Endothelial cell of umbilical vein (primary cell): ENCODE measurements at regions not wholly inside any gene's neighbourhood (a gene's known extent, or its start where the extent isn't known, plus 50 kb on each side); places are given as distances from the start of the nearest gene placed in this dataset.

Experiments used
- BruUV-seq: library from RNA; stranded (reverse); fragments of 400-500 nt; replicated peaks from 2 replicates; lab custom pipeline; 2021; lab: Mats Ljungman, UMichigan
- CTCF ChIA-PET: fragments of 300-600, 350-600 bp; sonication (Branson Sonifier 250); formaldehyde crosslinking; loops from one replicate; lab custom pipeline; 2021; ENCODE audit warnings: antibody characterized with exemption, inconsistent platforms; lab: Charles Lee
- POLR2A ChIA-PET: fragments of 300-600, 350-600 bp; sonication (Branson Sonifier 250); formaldehyde crosslinking; loops from one replicate; lab custom pipeline; 2021; ENCODE audit warnings: antibody characterized with exemption, inconsistent platforms; lab: Charles Lee
- DNase-seq: peaks from one replicate; pipeline ENCODE4 v3.0.0-alpha.2; 2011; ENCODE audit warnings: low read depth, low spot score
- FAIRE-seq: peaks from 2 replicates; lab custom pipeline; 2011; peaks lifted over from hg19 to GRCh38; lab: Jason Lieb, UNC
- H2AFZ ChIP-seq: 2 replicates; pipeline ENCODE4 v1.6.0; 2012; ENCODE audit warnings: low read depth, low read length, control low read depth, inconsistent platforms
- H3K27ac ChIP-seq: 2 replicates; pipeline ENCODE4 v1.5.1; 2011; ENCODE audit warnings: low read depth, mild to moderate bottlenecking, control low read depth, low read length, moderate library complexity; ENCODE audit not compliant: insufficient read depth
- H3K27me3 ChIP-seq, 2 experiments: 2 replicates each; pipeline versions ENCODE4 v1.6.0 to v1.6.1; 2011; ENCODE audit warnings: low read length in 2 of 2, mixed read lengths in 1 of 2; ENCODE audit not compliant: control insufficient read depth in 2 of 2, insufficient read depth in 2 of 2
- H3K36me3 ChIP-seq, 2 experiments: 2 replicates in 1 of 2; 3 replicates in 1 of 2; pipeline ENCODE4 v1.5.1; 2011; ENCODE audit warnings: low read length in 2 of 2, mild to moderate bottlenecking in 1 of 2, moderate library complexity in 1 of 2; ENCODE audit not compliant: control insufficient read depth in 2 of 2, insufficient read depth in 2 of 2; ENCODE audit errors: extremely low read depth in 1 of 2
- H3K4me1 ChIP-seq: 3 replicates; pipeline ENCODE4 v1.5.1; 2011; ENCODE audit warnings: mild to moderate bottlenecking, low read length; ENCODE audit not compliant: control insufficient read depth, insufficient read depth; ENCODE audit errors: extremely low read depth
- H3K4me2 ChIP-seq: 2 replicates; pipeline ENCODE4 v1.6.1; 2011; ENCODE audit warnings: low read length, control low read depth, mixed read lengths; ENCODE audit not compliant: insufficient read depth
- H3K4me3 ChIP-seq, 3 experiments: fragments of 200-600 bp in 1 of 3; sonication (generic), shearing (Covaris generic) in 1 of 3; replicated peaks in 1 of 3; 2 replicates each; pipeline ENCODE4 v1.5.1; 2011 to 2016; ENCODE audit warnings: control low read depth in 3 of 3, low read length in 3 of 3, mild to moderate bottlenecking in 2 of 3, inconsistent platforms in 1 of 3, low read depth in 1 of 3, moderate library complexity in 1 of 3; ENCODE audit not compliant: insufficient read depth in 1 of 3
- H3K79me2 ChIP-seq: 2 replicates; pipeline ENCODE4 v1.6.0; 2012; ENCODE audit warnings: low read length, inconsistent platforms; ENCODE audit not compliant: control insufficient read depth, insufficient read depth
- H3K9ac ChIP-seq: replicated peaks from 2 replicates; pipeline ENCODE3; 2011; ENCODE audit warnings: low read length, control low read depth; ENCODE audit not compliant: insufficient read depth; ENCODE audit errors: extremely low read depth
- H3K9me1 ChIP-seq: replicated peaks from 3 replicates; pipeline ENCODE4 v1.6.0; 2011; ENCODE audit warnings: mild to moderate bottlenecking, low read length; ENCODE audit not compliant: control insufficient read depth, insufficient read depth; ENCODE audit errors: extremely low read depth
- H3K9me3 ChIP-seq: replicated peaks from 2 replicates; pipeline ENCODE4 v1.5.1; 2012; ENCODE audit warnings: low read length, inconsistent platforms; ENCODE audit not compliant: control insufficient read depth, insufficient read depth
- H4K20me1 ChIP-seq: replicated peaks from 2 replicates; pipeline ENCODE3; 2011; ENCODE audit warnings: mild to moderate bottlenecking, low read length; ENCODE audit not compliant: control insufficient read depth, insufficient read depth; ENCODE audit errors: extremely low read depth
- EZH2 ChIP-seq: IDR thresholded peaks from 2 replicates; pipeline ENCODE4 v1.6.1; 2012; ENCODE audit warnings: borderline replicate concordance, low read depth, mild to moderate bottlenecking, moderate library complexity, low read length, inconsistent platforms; ENCODE audit not compliant: severe bottlenecking
- FOS ChIP-seq: IDR thresholded peaks from 2 replicates; pipeline ENCODE4 v1.6.1; 2011; ENCODE audit warnings: mild to moderate bottlenecking, low read length, moderate library complexity, borderline replicate concordance; ENCODE audit not compliant: insufficient read depth
- GATA2 ChIP-seq: IDR thresholded peaks from 2 replicates; pipeline ENCODE4 v1.7.0; 2011; ENCODE audit warnings: low read depth, mild to moderate bottlenecking, moderate library complexity, mixed read lengths, low read length; ENCODE audit not compliant: insufficient read length, insufficient read depth
- JUN ChIP-seq: IDR thresholded peaks from 2 replicates; pipeline ENCODE4 v1.6.1; 2011; ENCODE audit warnings: borderline replicate concordance, low read depth; ENCODE audit not compliant: insufficient read length, insufficient read depth
- MYC ChIP-seq: IDR thresholded peaks from one replicate; pipeline ENCODE4 v1.6.1; 2011; ENCODE audit warnings: mild to moderate bottlenecking, low read depth, low read length
- POLR2A ChIP-seq: IDR thresholded peaks from 2 replicates; pipeline ENCODE4 v1.6.1; 2012; ENCODE audit warnings: low read depth, mild to moderate bottlenecking, control low read depth, low read length
- POLR2AphosphoS5 ChIP-seq: IDR thresholded peaks from 2 replicates; pipeline ENCODE4 v1.6.1; 2012; ENCODE audit warnings: low read depth, mild to moderate bottlenecking, control low read depth, low read length, moderate library complexity; ENCODE audit not compliant: insufficient read depth
- dilution Hi-C: fragments of 300-500 bp; cut with MboI; formaldehyde crosslinking; loops from one replicate; pipeline ENCODE4 v1.15.0; 2019; ENCODE audit warnings: low sequenced_read_pairs; ENCODE audit not compliant: extremely low pct_ligation_motif_present
- intact Hi-C: fragments of 100-400 bp; cut with micrococcal nuclease; formaldehyde crosslinking; loops from one replicate; pipeline ENCODE4 v1.10.0; 2022
- TF ChIP-seq, protein P1 (sequence below), 2 donors: IDR thresholded peaks; 1 replicate in 1 of 2; 2 replicates in 1 of 2; pipeline ENCODE4 v1.5.1; 2011; ENCODE audit warnings: low read length in 2 of 2, mild to moderate bottlenecking in 2 of 2, moderate library complexity in 2 of 2, control low read depth in 1 of 2, inconsistent platforms in 1 of 2, low read depth in 1 of 2; ENCODE audit not compliant: insufficient read depth in 1 of 2; ENCODE audit errors: extremely low read depth in 1 of 2
- TF ChIP-seq, protein P2 (sequence below): IDR thresholded peaks from 2 replicates; pipeline ENCODE4 v1.6.1; 2011; ENCODE audit not compliant: insufficient read depth, insufficient read length

GRCh38 chrX:9312922-9313867, 151.7 kb upstream of the TBL1X start:
- peak; percentile 86 for FAIRE-seq
- H2AFZ ChIP-seq, result no peak overlapping the region
- H3K36me3 ChIP-seq, result no peaks in the 10 kb centered on the region
- H3K4me1 ChIP-seq, result peaks cover 1% of the 10 kb centered on the region
- ChIA-PET CTCF (interaction anchor here (0.6 to 1.0 kb wide), 13 partner anchors 9 to 444 kb away, joined by 3 to 5 read pairs (median 4); no protein-coding TSS in a partner anchor), POLR2A (no interaction called here)
- dilution Hi-C loops, result no loop called here
- no peak overlapping the region for H3K9ac ChIP-seq
- H4K20me1 ChIP-seq, result no peaks in the 10 kb centered on the region
- DNase-seq, result peak; percentile 19
- TF ChIP-seq, protein P1, sequence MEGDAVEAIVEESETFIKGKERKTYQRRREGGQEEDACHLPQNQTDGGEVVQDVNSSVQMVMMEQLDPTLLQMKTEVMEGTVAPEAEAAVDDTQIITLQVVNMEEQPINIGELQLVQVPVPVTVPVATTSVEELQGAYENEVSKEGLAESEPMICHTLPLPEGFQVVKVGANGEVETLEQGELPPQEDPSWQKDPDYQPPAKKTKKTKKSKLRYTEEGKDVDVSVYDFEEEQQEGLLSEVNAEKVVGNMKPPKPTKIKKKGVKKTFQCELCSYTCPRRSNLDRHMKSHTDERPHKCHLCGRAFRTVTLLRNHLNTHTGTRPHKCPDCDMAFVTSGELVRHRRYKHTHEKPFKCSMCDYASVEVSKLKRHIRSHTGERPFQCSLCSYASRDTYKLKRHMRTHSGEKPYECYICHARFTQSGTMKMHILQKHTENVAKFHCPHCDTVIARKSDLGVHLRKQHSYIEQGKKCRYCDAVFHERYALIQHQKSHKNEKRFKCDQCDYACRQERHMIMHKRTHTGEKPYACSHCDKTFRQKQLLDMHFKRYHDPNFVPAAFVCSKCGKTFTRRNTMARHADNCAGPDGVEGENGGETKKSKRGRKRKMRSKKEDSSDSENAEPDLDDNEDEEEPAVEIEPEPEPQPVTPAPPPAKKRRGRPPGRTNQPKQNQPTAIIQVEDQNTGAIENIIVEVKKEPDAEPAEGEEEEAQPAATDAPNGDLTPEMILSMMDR (IDR thresholded peaks at IDR 0.05; ENCODE audit: extremely low read depth in 1 of 2, insufficient read depth in 1 of 2, low read depth in 1 of 2, low read length in 2 of 2), result peak; percentile 59 to 68
- no peak for TF ChIP-seq POLR2A
- no peak overlapping the region for H3K27ac ChIP-seq
- no peak overlapping the region for H3K4me2 ChIP-seq
- no peaks in the 10 kb centered on the region for H3K9me3 ChIP-seq
- intact Hi-C loops, result loop anchor here (1.0 to 10.0 kb wide), 2 partner anchors 342 to 392 kb away; no protein-coding TSS in a partner anchor
- no peaks in the 10 kb centered on the region for H3K27me3 ChIP-seq
- no peaks in the 10 kb centered on the region for H3K9me1 ChIP-seq
- BruUV-seq, result no TSS peak
- H3K4me3 ChIP-seq, result no peak overlapping the region
- no peaks in the 10 kb centered on the region for H3K79me2 ChIP-seq

DNA sequence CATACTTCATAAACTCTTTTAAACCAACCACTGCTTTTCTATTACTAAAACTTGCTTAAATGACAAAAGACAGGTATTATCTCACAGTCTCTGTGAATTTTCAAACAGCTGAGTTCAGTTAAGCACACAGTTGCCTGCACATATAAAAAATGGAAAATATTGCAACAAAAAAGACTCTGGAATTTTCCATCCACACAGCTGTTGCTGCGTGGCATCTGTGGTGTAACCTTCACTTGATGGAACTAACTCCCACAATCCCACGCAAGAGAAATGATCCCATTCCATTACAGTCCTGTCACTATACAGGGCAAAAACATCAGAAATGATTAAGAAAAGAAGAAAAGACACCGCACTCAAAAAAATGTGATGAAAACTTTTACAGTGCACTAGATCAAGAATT, 149.8 kb upstream of the TBL1X start:
- no TSS peak for BruUV-seq
- Histone ChIP-seq H3K4me2 (no peak overlapping the region), H3K4me1 (peaks cover 6% of the 10 kb centered on the region), H4K20me1 (no peaks in the 10 kb centered on the region), H3K79me2 (no peaks in the 10 kb centered on the region), H3K27ac (no peak overlapping the region), H3K27me3 (no peaks in the 10 kb centered on the region), H2AFZ (no peak overlapping the region), H3K4me3 (no peak overlapping the region), H3K9me1 (no peaks in the 10 kb centered on the region), H3K36me3 (no peaks in the 10 kb centered on the region), H3K9ac (no peak overlapping the region), H3K9me3 (no peaks in the 10 kb centered on the region)
- POLR2A ChIA-PET, result no interaction called here
- TF ChIP-seq MYC (no peak), JUN (no peak), GATA2 (no peak), POLR2AphosphoS5 (no peak), POLR2A (no peak), FOS (no peak), EZH2 (no peak)
- TF ChIP-seq, protein P2, sequence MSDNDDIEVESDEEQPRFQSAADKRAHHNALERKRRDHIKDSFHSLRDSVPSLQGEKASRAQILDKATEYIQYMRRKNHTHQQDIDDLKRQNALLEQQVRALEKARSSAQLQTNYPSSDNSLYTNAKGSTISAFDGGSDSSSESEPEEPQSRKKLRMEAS, result no peak
- TF ChIP-seq, protein P1 (IDR thresholded peaks at IDR 0.05; ENCODE audit: extremely low read depth in 1 of 2, insufficient read depth in 1 of 2, low read depth in 1 of 2, low read length in 2 of 2), result no peak
- CTCF ChIA-PET, result no interaction called here
- FAIRE-seq, result no peak
- no peak for DNase-seq
- intact Hi-C loops (loop anchor here (10.0 kb wide), 1 partner anchor 390 kb away; no protein-coding TSS in a partner anchor), dilution Hi-C loops (no loop called here)
